CD14-positive monocyte (primary cell): ENCODE measurements at regions not wholly inside any gene's neighbourhood (a gene's known extent, or its start where the extent isn't known, plus 50 kb on each side); places are given as distances from the start of the nearest gene placed in this dataset.

ENCODE experiments used
- DNase-seq, 3 donors: peaks; one replicate each; pipeline ENCODE4 v3.0.0-alpha.2; 2011 to 2022
- H2AFZ ChIP-seq: 2 replicates; pipeline ENCODE4 v1.6.0; 2012; ENCODE audit warnings: mild to moderate bottlenecking, low read depth, low read length, inconsistent platforms; ENCODE audit not compliant: insufficient read depth, poor library complexity, severe bottlenecking
- H3K27ac ChIP-seq, 2 donors: 1 replicate in 1 of 2; 2 replicates in 1 of 2; pipeline ENCODE4 v1.5.1; 2012 to 2013; ENCODE audit warnings: low read length in 2 of 2, control low read depth in 1 of 2, inconsistent platforms in 1 of 2, low read depth in 1 of 2, mild to moderate bottlenecking in 1 of 2
- H3K27me3 ChIP-seq, 2 donors: one replicate each; pipeline versions ENCODE4 v1.6.0 to v1.6.1; 2011 to 2013; ENCODE audit warnings: low read length in 2 of 2; ENCODE audit not compliant: control insufficient read depth in 2 of 2, insufficient read depth in 2 of 2
- H3K36me3 ChIP-seq, 2 donors: replicated peaks in 1 of 2; 1 replicate in 1 of 2; 2 replicates in 1 of 2; pipeline versions ENCODE4 v1.5.1 to v1.6.1; 2012 to 2013; ENCODE audit warnings: low read length in 2 of 2, control low read depth in 1 of 2, inconsistent platforms in 1 of 2, mild to moderate bottlenecking in 1 of 2; ENCODE audit not compliant: insufficient read depth in 2 of 2, control insufficient read depth in 1 of 2
- H3K4me1 ChIP-seq, 2 donors: 1 replicate in 1 of 2; 2 replicates in 1 of 2; pipeline versions ENCODE4 v1.5.1 to v1.6.1; 2012 to 2013; ENCODE audit warnings: low read length in 2 of 2, control low read depth in 1 of 2, inconsistent platforms in 1 of 2, mild to moderate bottlenecking in 1 of 2, moderate library complexity in 1 of 2; ENCODE audit not compliant: insufficient read depth in 2 of 2, control insufficient read depth in 1 of 2
- H3K4me2 ChIP-seq: replicated peaks from 2 replicates; pipeline ENCODE3; 2012; ENCODE audit warnings: low read length, moderate library complexity, mild to moderate bottlenecking; ENCODE audit not compliant: poor library complexity, severe bottlenecking; ENCODE audit errors: extremely low read depth
- H3K4me3 ChIP-seq, 3 experiments: fragments of 200-600 bp in 1 of 3; sonication (generic) in 1 of 3; replicated peaks in 1 of 3; 1 replicate in 2 of 3; 2 replicates in 1 of 3; pipeline ENCODE4 v1.5.1; 2011 to 2013; ENCODE audit warnings: low read length in 3 of 3, mild to moderate bottlenecking in 3 of 3, control low read depth in 2 of 3, low read depth in 2 of 3, inconsistent platforms in 1 of 3, moderate library complexity in 1 of 3
- H3K79me2 ChIP-seq: 2 replicates; pipeline ENCODE4 v1.6.0; 2012; ENCODE audit warnings: mild to moderate bottlenecking, control low read depth, inconsistent platforms, low read length, moderate library complexity; ENCODE audit not compliant: insufficient read depth
- H3K9ac ChIP-seq: 2 replicates; pipeline ENCODE4 v1.6.0; 2017; ENCODE audit warnings: low read length, mild to moderate bottlenecking; ENCODE audit not compliant: insufficient read depth, poor library complexity, severe bottlenecking
- H3K9me3 ChIP-seq, 2 donors: replicated peaks in 1 of 2; 1 replicate in 1 of 2; 2 replicates in 1 of 2; pipeline versions ENCODE4 v1.5.1 to v1.6.1; 2012 to 2013; ENCODE audit warnings: low read length in 2 of 2, control low read depth in 1 of 2; ENCODE audit not compliant: control insufficient read depth in 1 of 2, insufficient read depth in 1 of 2
- H4K20me1 ChIP-seq: 2 replicates; pipeline ENCODE4 v1.6.0; 2012; ENCODE audit warnings: mild to moderate bottlenecking, low read length, control low read depth, moderate library complexity; ENCODE audit not compliant: insufficient read depth
- H3K27ac Mint-ChIP-seq, 7 donors: one replicate each; pipeline ENCODE4 v1.8.0; 2020; ENCODE audit warnings: mild to moderate bottlenecking in 7 of 7, mixed read lengths in 7 of 7, moderate library complexity in 6 of 7, inconsistent platforms in 2 of 7
- H3K27me3 Mint-ChIP-seq, 3 donors: one replicate each; pipeline ENCODE4 v1.8.0; 2021 to 2022; ENCODE audit warnings: low read depth in 3 of 3, mild to moderate bottlenecking in 3 of 3, mixed read lengths in 3 of 3, moderate library complexity in 3 of 3, inconsistent platforms in 1 of 3
- H3K36me3 Mint-ChIP-seq, 2 donors: one replicate each; pipeline ENCODE4 v1.8.0; 2020; ENCODE audit warnings: mixed read lengths in 2 of 2, inconsistent platforms in 1 of 2, mild to moderate bottlenecking in 1 of 2
- H3K4me1 Mint-ChIP-seq: one replicate; pipeline ENCODE4 v1.8.0; 2020; ENCODE audit warnings: mild to moderate bottlenecking, mixed read lengths
- H3K4me3 Mint-ChIP-seq, 2 donors: one replicate each; pipeline ENCODE4 v1.8.0; 2020; ENCODE audit warnings: mild to moderate bottlenecking in 2 of 2, mixed read lengths in 2 of 2, moderate library complexity in 1 of 2
- H3K9me3 Mint-ChIP-seq, 7 donors: one replicate each; pipeline ENCODE4 v1.8.0; 2020 to 2022; ENCODE audit warnings: mixed read lengths in 7 of 7, mild to moderate bottlenecking in 6 of 7, moderate library complexity in 6 of 7, inconsistent platforms in 2 of 7
- CTCF ChIP-seq: fragments of 200-600 bp; IDR thresholded peaks from one replicate; pipeline ENCODE4 v1.8.0; 2022; ENCODE audit warnings: antibody characterized with exemption, mild to moderate bottlenecking
- WGBS: methylation state at CpG from one replicate; pipeline ENCODE4 v1.1.5; 2013; ENCODE audit warnings: missing lambda C conversion rate; ENCODE audit not compliant: insufficient coverage; 5-methylcytosine and 5-hydroxymethylcytosine counted together
- intact Hi-C, 2 donors: fragments of 100-400 bp; cut with micrococcal nuclease; formaldehyde crosslinking; loops; one replicate each; pipeline versions ENCODE4 v1.15.0 to v1.15.1; 2023

DNA sequence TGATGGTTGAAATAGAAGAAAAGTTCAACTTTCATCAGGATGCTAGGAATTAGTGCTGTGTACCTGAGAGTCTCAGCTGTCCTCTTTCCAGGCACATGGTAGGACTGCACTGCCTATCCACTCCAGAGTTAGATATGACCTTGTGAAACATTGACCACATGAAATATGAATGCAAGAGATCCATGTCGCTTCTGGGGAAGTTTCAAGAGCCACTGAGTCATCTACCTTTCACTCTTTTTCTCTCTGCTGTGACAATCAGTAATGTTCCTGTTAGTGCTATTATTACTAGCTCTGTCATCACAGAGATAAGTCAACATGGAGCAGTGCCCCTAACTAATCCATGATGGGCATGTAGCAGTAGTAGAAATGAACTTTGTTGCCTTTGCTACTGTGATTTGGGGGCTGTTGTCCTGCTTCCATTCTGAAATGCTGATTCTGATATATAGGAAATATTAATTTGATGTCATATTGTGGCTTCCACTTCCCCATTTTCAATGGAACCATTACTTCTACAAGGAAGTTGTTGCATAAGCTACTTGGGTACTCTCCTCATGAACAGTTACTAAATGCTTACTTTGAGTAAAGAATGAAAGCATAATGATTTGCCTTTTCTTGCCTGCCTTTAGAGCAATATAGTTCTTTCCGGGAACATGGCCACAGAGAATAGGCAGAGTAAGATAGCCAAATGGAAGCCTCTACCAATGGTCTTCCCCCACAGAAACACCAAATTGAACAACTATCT, 192.8 kb upstream of the ZNF521 start:
- intact Hi-C loops, result no loop called here
- H3K79me2 ChIP-seq, result no peaks in the 10 kb centered on the region
- no peaks in the 10 kb centered on the region for H3K36me3 ChIP-seq
- no peaks in the 10 kb centered on the region for H4K20me1 ChIP-seq
- H3K27me3 Mint-ChIP-seq, result no peaks in the 10 kb centered on the region
- peak overlapping the region in 1 of 2 donors; percentile 72 for H3K27ac ChIP-seq
- H3K4me2 ChIP-seq, result peak overlapping the region; percentile 51
- H2AFZ ChIP-seq, result peak overlapping the region; percentile 36
- H3K9me3 Mint-ChIP-seq, result peaks cover 3 to 16% (median 8%) of the 10 kb centered on the region in 7 donors
- no peaks in the 10 kb centered on the region for H3K36me3 Mint-ChIP-seq
- H3K9me3 ChIP-seq, result no peaks in the 10 kb centered on the region
- WGBS, result no CpG with 5 or more reads among the region's 2 CpGs
- H3K4me1 ChIP-seq, result peaks cover 14 to 20% of the 10 kb centered on the region in 2 donors
- peaks cover 24% of the 10 kb centered on the region for H3K4me1 Mint-ChIP-seq
- H3K4me3 ChIP-seq, result peak overlapping the region in 1 of 3 experiments; percentile 40
- H3K27me3 ChIP-seq, result no peaks in the 10 kb centered on the region
- peak; percentile 38 to 81 (median 63) for DNase-seq
- H3K27ac Mint-ChIP-seq, result peak overlapping the region in 4 of 7 donors; percentile 12 to 77 (median 55)
- no peak overlapping the region for H3K4me3 Mint-ChIP-seq
- TF ChIP-seq CTCF, result no peak
- no peak overlapping the region for H3K9ac ChIP-seq

DNA sequence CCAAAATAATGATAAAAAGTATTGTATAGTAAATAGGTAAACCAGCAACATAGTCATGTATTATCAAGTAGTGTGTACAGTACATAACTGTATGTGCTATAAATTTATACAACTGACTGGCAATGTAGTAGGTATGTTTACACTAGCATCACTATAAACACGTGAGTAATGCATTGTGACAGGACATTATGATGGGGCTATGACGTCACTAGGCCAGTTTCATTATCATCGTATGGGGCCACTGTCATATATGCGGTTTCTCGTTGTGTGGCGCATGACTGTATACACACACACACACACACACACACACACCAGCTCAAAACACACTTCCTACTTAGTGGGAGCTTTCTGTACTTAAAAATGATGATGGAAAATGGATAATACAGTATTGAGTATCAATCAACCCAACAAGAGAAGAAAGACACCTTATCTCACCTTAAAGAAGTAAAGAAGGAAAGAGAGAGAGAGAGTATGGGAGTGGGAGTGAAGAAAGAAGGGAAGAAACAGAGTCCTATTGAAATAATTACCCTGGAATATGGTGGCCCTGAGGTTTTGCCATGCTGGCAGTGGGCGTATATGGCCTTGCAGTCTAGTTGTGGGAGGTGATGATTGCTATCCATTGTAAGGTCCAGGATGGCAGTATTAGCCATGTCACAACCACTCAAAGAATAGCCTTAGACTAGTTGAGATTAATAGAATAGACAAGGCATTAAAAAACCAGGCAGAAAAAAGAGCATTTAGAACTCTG, 186.4 kb upstream of the ZNF521 start:
- Histone ChIP-seq H3K4me1 (no peaks in the 10 kb centered on the region), H3K9ac (no peak overlapping the region), H3K4me2 (no peak overlapping the region), H4K20me1 (no peaks in the 10 kb centered on the region), H3K9me3 (no peaks in the 10 kb centered on the region), H2AFZ (no peak overlapping the region), H3K36me3 (no peaks in the 10 kb centered on the region), H3K4me3 (no peak overlapping the region), H3K79me2 (no peaks in the 10 kb centered on the region), H3K27me3 (no peaks in the 10 kb centered on the region), H3K27ac (no peak overlapping the region)
- intact Hi-C loops, result no loop called here
- peaks cover 0 to 2% (median 0%) of the 10 kb centered on the region in 3 donors for H3K27me3 Mint-ChIP-seq
- peaks cover 0 to 4% (median under 1%) of the 10 kb centered on the region in 7 donors for H3K9me3 Mint-ChIP-seq
- H3K27ac Mint-ChIP-seq, result no peak overlapping the region
- no peaks in the 10 kb centered on the region for H3K4me1 Mint-ChIP-seq
- H3K4me3 Mint-ChIP-seq, result no peak overlapping the region
- DNase-seq, result no peak
- 86% methylated on average over 1 of the region's 7 CpGs for WGBS
- TF ChIP-seq CTCF, result no peak
- no peaks in the 10 kb centered on the region for H3K36me3 Mint-ChIP-seq
